Sigmoid colon (tissue), 4 donors: ENCODE measurements at regions not wholly inside any gene's neighbourhood (a gene's known extent, or its start where the extent isn't known, plus 50 kb on each side); places are given as distances from the start of the nearest gene placed in this dataset.

Experiments used
- CTCF ChIP-seq, 4 experiments: fragments of 450-650 bp in 3 of 4; fragments of 200-600 bp in 1 of 4; IDR thresholded peaks; one replicate each; pipeline ENCODE4 v1.5.1; 2016 to 2019; ENCODE audit warnings: antibody characterized with exemption in 4 of 4, mild to moderate bottlenecking in 3 of 4, moderate library complexity in 2 of 4
- POLR2AphosphoS5 ChIP-seq, 4 donors: sonication (generic); formaldehyde crosslinking; IDR thresholded peaks; one replicate each; pipeline ENCODE4 v1.6.1; 2017; ENCODE audit warnings: antibody characterized with exemption in 4 of 4

- TF ChIP-seq POLR2AphosphoS5 (IDR thresholded peaks at IDR 0.05) (no peak), CTCF (IDR thresholded peaks at IDR 0.05) (no peak)
Observed at GRCh38 chr5:100682625-100683024, 147.5 kb downstream of the FAM174A start.
